Epidermal melanocyte (primary cell): ENCODE measurements at regions not wholly inside any gene's neighbourhood (a gene's known extent, or its start where the extent isn't known, plus 50 kb on each side); places are given as distances from the start of the nearest gene placed in this dataset.
"Not testable (repeated sequence)": the region's sequence is repeated elsewhere in the genome, so short reads cannot be mapped to it uniquely, and the experiment has no call there.

Source experiments
- DNase-seq: peaks from one replicate; pipeline ENCODE4 v3.0.0; 2011; ENCODE audit warnings: low spot score; ENCODE audit not compliant: insufficient read length

DNA sequence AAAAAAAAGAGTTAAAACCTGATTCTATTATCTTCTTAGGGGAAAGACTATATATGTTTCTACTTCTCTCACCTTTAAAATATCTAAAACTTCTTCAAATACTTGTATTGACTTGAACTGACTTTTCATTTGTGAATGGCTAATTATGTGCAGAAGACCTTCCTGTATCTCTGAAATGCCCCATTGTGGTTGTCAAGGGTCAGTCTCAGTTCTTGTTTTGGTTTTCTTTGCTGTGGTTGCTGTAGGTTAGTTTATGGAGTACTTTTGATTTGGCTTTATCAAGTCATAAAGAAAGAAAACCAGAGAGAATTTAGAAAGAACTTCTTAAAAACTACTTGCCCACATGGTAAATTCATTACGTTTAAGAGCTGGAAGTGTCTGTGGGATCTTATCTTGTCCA is 345.3 kb upstream of the POU1F1 start:
- DNase-seq, result no peak

DNA sequence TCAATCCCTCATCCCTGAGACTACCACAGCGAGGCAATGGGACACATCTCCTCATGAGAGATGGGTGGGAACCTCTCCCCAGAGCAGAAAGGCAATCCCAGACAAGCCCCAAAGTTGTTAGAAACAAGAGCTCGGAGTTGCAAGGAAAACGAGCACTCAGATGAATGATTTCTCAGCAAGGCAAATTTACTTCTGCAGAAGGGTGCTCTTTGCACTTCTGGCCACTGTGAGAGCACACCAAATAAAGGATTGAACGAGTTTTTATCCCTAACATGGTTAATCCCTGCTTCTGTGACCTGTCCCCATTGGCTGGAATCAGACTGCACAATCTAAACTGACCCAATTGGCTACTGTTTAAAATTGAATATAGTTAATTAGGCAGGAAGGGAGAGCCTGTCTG is 339.1 kb upstream of the POU1F1 start:
- DNase-seq, result no peak

DNA sequence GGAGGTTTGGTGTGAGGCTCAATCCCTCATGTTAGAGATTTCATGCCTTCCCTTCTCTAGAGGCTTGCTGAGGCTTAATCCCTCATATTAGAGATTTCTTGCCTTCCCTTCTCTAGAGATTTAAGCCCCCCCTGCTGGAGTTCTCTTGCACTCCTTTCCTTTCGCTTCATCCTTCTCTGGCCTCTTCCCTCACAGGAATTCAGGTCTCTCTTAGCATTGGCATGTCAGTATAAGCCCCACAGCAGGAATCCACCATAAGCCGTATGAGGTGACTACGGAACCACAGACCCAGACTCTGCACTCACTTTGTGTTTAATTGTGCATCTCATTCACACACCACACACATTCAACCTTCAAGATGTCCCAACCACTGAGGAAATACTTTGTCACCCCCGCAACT is 338.6 kb upstream of the POU1F1 start:
- no peak for DNase-seq

DNA sequence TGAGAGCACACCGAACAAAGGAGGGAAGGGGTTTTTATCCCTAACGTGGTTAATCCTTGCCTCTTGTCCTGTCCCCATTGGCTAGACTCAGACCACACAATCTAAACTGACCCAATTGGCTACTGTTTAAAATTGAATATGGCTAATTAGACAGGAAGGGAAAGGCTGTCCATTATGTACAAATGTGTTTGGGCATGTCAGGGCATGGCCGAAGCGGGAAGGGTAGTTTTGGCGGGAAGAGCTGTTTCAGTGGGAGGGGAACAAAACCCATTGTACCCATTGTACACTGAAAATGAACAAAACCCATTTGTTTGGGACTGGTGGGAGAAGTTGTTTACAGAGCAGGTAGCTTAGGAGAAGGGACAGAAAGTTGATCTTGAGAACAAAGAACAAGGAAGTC is 330.9 kb upstream of the POU1F1 start:
- DNase-seq, result no peak

DNA sequence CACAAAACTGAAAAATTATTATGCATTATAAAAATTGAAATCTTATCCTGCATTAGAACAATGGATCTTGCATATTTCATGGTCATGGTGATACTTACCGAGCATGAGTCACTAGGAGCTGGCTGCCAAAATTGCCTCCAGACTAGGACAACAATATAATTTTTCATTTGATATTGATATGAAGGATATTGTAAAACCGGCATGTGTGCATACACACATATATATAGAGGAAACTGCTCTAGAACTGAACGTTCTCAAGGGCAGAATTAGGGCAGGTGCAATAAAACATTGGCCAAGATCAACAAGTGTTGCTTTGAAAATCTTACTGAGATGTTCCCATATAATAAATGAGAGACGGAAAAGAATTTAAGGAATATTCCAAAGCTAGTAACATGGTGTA is 319.4 kb upstream of the POU1F1 start:
- no peak for DNase-seq

DNA sequence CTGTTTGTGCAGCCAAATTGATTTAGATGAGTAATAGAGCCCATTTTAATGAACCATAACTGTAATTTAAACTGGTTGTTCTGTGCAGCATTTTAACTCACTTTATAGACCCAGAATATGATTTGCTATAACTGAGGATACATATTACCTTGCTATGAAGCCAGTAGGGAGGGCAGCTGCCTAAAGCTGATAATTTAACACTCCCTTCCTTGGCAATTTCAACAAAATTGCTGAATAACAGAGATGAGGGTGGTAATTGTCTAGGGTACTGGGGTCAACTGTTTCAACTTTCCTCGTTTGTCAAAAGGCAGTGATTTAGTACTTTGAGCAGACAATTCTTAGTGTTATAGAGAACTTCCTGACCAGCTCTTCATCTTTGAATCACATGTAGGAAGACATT is 304.9 kb upstream of the POU1F1 start:
- no peak for DNase-seq

DNA sequence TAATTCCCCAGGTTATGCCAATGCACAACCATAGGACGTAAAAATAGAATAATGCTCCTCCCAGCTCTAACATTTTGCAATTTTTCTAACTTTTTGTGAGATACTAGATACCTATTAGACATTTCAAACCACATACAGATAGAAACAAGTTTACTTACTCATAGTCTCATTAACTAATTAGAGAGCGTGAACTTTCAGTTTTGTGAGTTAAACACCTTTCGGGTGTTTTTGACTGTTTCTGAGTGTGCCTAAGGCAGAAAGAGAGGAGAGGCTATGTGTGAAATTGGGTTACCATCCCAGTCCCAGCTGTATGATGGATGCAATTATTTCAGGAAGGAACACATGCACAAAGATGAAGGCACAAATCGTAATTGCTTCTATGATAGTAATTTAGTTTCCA is 300.4 kb upstream of the POU1F1 start:
- no peak for DNase-seq

DNA sequence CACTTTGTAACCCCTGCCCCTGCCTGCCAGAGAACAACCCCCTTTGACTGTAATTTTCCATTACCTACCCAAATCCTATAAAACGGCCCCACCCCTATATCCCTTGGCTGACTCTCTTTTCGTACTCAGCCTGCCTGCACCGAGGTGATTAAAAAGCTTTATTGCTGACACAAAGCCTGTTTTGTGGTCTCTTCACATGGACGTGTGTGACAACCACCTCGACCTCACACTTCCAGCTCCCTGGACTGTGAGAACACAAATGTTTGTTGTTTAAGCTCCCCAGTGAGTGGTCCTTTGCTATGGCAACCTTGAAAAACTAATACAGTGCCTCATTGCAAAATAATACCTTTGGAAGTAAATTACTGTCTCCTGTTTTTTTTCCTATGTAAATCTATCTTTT is 299.2 kb upstream of the POU1F1 start:
- DNase-seq, result no peak

DNA sequence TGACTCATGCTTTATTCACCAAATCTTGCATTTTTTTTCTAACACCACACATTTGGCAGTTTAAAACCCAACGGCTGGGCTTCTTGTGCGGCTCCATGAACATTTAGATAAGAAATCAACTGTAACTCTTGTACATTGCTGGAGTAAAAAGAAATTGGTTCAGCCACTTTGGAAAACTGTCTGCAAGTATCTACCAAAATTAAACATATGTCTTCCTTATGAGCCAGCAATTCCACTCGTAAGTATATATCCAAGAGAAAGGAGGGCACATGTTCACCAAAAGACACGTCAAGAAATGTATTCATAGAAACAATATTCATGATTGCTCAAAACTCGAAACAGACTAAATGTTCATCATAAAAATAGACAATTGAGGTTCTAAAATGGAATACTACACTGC is 291.9 kb upstream of the POU1F1 start:
- DNase-seq, result no peak

DNA sequence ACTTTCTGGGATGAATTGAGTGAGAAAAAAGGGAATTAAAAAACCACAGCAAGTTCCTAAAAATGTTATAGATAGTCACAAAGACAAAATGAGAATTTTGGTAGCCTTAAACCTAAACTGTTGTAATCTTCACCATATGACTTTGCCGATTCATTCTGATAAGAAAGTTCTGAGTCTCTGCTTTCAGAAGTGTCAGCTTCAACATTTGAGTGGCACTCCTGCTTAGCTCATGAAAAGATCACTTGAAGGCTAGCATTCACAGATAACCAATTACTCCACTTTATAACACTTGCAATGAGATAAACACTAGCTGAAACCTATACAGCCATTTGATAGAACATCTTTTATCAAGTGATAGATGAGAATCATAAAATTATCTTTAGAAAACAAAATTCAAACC is 288.1 kb upstream of the POU1F1 start:
- DNase-seq, result no peak

DNA sequence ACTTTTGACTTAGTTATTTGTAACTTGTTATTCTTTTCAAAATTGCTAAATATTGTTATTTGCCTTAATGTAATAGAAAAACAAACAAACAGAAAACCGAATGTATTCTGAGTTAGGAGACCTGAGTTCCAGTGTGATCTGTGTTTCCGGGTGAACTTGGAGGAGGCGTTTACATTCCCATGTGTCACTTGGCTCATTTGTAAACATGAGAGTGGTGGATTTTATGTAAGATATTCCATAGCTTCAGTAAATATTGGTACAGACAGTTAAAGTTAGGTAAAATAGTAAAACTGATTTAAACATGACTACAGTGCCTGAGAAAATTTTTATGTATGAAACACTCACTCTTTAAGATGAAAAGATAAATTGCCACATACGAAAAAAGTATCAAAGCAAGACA is 287.3 kb upstream of the POU1F1 start:
- no peak for DNase-seq

DNA sequence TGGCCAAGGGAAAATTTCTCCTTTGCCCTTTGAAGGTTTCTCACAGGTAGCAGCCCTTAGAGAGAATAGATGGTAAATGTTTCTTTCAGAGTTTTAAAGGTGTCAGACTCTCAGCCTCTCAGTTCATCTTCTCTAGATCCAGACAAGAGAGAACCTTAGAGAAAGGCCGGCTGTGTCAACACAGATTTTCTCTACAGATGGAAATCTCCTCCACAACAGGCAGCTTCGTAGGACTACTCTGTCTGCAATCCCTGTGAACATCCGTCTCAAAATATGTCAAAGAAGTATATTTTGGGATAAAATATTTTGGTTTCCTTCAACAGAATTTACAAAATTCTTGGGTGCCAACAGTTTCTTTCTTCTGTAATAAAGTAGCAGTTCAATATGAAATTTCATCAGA is 282.1 kb upstream of the POU1F1 start:
- no peak for DNase-seq

DNA sequence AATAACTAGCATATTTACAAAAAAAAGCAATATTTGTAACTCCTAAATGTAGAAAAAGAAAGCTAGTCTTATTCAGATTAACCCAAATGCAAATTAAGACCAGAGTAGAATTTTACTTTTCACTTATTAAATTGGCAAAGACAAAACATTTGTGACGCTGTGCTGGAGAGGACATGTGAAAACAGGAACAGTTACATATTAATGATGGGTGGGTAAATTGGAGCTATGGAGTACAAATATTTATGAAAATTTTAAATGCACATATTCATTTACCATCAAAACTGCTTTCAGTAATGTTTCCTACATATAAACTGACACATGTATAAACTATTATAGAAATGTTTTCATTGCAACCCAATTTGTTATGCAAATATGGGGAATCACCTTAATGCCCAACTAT is 278.9 kb upstream of the POU1F1 start:
- DNase-seq, result no peak

DNA sequence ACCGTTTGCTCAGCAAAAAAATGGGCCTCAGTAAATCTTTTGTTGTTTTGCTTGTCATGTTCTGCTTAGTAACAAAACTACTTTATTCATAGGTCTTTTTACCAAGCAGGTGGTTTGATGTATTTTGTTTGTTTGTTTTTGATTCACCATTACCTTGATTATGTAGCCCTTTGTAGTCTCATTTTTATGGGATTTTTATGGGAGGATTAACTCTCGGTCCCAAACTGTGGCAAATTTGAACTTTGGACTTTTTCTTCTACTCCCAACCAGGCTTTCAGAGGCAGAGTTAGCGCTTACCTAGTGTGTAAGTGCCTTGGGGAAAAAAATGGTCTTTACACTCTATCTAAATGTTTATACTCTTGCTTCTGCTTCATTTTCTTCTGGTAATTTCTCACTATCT is 276.7 kb upstream of the POU1F1 start:
- DNase-seq, result no peak

DNA sequence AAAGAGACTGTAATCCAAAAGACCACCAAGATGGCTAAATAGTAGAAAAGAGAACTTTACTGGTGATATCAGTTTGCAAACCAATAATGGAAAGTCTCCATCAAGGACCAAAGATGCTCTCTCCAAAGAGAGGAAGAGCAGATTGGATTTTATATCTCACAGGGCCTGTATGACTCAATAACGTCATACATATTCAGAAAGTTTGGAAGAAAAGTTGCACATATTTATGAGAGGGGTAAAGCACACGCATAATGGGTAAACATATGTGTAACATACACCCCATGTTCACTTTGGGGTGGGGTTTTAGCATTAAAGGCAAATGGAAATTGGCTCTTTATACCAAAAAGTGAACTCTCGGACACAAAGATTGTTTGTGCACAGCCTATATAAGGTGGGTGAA is 274.5 kb upstream of the POU1F1 start:
- DNase-seq, result no peak

DNA sequence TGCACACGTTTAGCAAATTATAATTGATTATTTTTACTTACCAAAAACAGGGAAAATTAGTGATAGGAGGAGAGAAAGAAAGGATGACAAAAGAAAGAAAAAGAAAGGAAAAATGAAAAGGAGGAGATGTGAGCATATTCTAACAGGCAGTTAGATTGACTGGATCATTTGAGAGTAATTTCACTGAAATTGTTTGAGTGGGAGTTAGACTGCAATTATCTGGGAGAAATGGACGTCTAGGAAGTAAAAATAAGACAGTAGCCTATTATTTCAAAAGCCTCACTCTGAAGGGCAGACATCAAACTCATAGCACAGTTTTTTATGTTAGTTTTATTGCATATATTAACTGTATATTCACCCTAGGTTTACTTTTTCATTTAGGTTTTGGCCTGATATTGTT is 272.8 kb upstream of the POU1F1 start:
- no peak for DNase-seq

DNA sequence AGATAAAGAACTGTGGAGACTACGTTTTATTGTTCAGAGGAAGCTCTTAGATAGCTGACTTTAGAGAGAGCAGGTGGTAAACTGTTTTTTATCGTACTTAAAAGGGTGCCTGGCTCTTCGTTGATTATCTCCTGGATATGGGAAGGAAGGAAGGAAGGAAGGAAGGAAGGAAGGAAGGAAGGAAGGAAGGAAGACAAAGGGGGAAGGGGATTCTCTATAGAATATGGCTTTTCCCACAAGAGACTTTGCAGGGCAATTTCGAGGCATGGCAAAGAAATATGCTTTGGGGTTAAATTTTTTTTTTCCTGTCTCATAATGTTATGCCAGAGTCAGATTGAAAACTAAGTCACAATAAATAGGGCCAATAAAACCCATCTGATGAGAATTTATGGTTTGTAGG is 271.9 kb upstream of the POU1F1 start:
- DNase-seq, result no peak

DNA sequence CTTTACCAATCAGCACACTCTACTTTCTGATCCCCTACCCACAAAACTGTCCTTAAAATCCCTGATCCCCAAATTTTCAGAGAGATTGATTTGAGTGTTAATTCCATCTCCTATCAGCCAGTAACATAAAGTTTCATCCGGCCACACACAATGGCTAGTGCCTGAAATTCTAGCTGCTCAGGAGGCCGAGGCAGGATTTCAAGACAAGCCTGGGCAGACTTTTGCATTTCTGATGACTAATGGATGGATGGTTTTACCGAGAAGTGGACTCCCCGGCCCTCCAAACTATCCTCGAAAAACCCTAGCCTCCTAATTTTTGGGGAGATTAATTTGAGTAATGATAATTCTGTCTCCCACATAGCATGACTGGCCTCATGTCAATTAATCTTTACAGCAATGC is 269.8 kb upstream of the POU1F1 start:
- DNase-seq, result no peak

DNA sequence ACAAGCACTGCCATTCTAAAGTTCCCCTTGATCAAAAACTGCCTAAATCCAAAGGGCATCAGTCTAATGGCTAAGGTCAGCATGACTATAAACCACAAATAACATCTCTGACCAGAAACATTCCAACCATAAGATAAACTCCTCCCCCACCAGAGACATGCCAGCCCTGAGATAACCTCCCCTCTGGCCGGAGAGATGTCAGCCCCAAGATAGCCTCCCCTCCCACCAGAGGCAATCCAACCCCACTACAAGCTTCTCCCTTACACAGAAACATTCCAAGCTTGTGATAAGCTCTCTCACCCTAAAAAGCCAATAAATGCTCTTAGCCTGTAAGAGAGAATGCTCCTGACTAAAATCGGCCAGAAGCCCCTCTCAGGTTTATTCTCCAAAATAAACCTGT is 267.0 kb upstream of the POU1F1 start:
- not testable (repeated sequence) for DNase-seq

DNA sequence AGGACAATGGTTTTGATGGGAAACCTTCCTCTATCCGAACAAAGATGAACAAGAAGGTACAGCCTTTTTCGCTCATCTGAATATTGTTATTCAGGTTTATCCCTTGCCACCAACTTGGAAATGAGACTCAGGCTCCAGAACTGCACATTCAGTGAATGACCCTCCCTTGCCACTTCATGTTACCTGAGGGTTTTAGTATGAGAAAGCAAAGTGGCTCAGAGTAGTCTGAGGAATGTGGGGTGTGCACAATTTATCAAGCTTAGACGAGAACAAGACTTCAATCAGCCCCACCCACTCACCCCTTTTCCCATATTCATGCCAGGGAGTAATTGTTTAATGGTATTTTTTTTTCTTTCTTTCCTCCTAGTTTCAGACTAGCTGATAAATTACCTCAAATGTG is 265.3 kb upstream of the POU1F1 start:
- no peak for DNase-seq

DNA sequence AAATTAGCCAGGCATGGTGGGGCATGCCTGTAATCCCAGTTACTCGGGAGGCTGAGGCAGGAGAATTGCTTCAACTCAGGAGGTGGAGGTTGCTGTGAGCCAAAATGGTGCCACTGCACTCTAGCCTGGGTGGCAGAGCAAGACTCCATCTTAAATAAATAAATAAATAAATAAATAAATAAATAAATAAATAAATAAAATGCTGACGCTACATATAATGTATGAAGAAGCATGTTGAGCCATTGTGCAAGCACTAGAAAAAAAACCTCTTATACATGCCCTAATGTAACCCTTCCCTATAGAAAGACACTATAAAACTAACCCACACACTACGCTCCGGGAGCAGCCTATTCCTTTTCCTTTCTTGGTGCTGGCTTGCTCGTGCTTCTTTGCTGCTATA is 262.3 kb upstream of the POU1F1 start:
- not testable (repeated sequence) for DNase-seq

DNA sequence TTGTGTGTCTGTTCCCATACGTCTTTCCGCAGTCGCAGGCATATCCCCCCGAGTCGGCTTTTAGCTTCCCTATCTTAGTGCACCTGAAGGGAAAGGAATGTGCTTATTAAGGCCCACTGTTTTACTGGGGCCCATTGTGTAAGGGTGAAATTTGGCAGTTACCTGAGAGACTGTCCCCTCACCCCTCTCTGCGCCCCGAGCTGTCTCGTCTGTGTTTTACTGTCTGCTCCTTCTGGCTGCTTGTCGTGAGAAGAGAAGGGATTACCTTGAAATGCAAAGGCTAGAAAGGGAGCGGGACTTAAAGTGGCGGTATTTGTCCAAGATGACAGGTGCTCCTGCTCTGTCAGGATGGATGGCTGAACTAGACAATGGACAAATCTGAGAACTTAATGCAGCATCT is 233.0 kb upstream of the POU1F1 start:
- DNase-seq, result no peak

DNA sequence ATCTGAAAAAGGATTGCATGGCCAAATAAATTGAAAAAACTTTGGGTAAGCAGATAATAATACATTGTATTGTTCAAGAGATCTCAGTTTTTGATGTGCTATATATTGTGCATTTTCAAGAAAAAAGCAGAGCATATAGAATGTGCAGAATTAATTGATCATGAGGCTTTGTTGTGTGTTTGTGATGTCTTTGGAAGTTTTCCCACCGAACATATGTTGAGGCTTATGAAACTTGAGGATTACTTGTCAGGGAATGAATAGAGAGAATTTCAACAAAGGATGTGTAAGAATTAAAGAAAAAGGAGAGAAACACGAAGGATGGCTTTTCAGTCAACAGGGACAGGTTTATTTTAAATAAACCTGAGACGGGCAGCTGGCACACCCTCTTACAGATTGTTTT is 232.5 kb upstream of the POU1F1 start:
- no peak for DNase-seq

DNA sequence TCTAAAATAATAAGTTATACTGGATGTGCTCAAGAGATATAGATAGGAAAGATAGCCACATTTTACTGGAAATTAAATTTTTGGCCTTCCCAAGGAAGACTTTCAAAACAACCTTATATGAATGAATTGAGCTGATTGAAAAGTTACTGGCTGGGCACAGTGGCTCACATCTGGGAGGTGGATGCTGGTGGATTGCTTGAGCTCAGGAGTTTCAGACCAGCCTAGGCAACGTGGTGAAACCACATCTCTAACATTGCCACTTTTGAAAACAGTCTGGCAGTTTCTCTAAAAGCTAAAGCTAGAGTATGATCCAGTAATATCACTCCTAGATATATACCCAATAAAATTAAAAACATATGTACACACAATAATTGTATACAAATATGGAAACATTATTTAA is 231.4 kb upstream of the POU1F1 start:
- no peak for DNase-seq
